Skin epidermis (tissue), 12 donors: ENCODE measurements at regions not wholly inside any gene's neighbourhood (a gene's known extent, or its start where the extent isn't known, plus 50 kb on each side); places are given as distances from the start of the nearest gene placed in this dataset.
"Not testable (repeated sequence)": the region's sequence is repeated elsewhere in the genome, so short reads cannot be mapped to it uniquely, and the experiment has no call there.

Experiments used
- H3K27ac ChIP-seq, 21 experiments: fragments of 200-600 bp; sonication (generic) in 11 of 21; one replicate each; pipeline ENCODE4 v1.5.0; 2020; ENCODE audit warnings: mild to moderate bottlenecking in 3 of 21, inconsistent platforms in 2 of 21, moderate library complexity in 2 of 21
- H3K4me3 ChIP-seq, 7 experiments: fragments of 200-600 bp; sonication (generic) in 2 of 7; one replicate each; pipeline ENCODE4 v1.5.0; 2020; ENCODE audit warnings: inconsistent platforms in 2 of 7, mild to moderate bottlenecking in 2 of 7, moderate library complexity in 1 of 7

DNA sequence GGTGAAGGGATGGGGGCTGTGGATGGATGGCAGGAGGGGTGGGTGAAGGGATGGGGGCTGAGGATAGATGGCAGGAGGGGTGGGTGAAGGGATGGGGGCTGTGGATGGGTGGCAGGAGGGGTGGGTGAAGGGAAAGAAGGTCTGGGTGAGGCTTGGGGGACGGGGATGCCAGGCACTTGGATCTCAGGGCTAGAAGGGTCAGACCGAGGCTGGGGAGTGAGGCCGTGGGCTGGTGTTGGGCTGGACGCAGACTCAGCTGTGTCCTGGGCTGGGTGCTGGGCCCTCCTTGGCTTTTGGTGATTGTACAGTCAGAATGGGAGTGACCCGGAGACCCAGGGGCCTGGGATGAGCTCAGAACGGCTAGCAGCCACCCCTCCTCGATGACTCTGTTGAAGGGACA is 192.4 kb downstream of the TMEM121 start:
- H3K27ac ChIP-seq, H3K4me3 ChIP-seq: not testable (repeated sequence)

DNA sequence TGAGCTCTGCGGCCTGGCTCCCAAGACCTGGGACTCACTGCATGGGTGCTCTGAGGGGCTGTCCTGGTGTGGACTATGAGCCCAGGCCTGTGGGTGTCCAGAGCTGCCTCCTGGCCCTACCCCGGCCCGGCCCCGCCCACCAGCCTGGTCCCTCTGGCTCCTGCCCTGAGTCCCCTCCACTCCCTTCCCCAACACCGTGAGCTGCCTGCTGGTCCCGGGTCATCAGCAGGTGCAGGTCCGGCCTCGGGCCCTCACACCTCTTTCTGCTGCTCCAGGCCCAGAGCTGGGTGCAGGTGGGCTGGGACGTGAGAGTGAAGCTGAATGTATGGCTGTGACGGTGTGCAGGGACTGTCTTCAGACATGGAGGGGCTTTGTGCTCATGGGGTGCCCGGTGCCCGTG is 193.7 kb downstream of the TMEM121 start:
- not testable (repeated sequence) for H3K4me3 ChIP-seq, H3K27ac ChIP-seq

DNA sequence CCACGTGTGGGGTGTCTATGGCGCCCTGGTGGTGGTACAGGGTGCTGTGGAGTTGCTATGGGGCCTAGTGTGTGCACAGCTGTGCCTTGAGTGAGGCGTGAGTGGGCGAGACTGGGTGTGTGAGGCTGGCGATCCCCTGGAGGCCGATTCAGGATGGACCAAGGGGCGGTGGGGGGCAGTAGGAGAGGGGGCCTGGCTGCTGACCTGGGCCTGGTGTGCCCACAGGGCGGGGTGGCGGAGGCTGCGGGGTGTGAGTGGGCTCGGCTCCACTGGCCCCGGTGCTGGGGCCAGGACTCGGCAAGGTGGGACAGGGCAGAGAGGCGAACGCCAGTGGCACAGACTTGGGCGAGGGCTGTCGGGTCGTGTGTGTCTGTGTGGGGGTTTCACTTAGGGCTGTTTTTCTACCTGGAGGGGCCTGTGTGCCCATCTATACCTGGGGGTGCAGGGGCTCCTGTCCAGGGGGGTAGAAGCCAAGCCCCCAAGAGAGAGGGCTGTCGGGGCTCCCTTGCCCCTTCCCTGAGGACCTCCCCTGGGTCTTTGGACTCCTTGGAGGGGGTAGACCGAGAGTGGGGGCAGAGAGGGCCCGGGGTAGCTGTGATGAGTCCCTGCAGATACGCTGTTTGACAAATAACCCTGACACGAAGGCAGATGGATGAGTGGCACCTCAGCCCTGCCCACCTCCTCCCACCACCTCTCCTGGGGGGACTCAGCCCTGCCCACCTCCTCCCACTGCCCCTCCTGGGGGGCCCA is 194.6 kb downstream of the TMEM121 start:
- not testable (repeated sequence) for H3K27ac ChIP-seq, H3K4me3 ChIP-seq

DNA sequence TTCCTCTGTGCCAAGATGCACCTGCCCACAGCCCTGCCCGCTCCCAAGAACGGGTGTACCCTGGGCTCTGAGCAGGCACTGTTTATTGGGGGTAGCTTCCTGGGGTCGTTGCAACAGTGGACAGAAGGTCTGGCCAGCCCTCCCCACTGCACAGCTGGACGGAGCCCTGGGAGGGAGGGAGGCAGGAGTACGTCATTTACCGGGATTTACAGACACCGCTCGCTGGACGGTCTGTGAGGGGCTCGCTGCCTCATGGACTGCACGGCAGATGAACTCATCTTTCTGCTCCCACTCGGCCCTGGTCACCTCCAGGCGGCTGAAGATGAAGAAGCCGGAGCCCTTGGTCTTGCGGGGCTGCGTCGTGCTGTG is 195.2 kb downstream of the TMEM121 start:
- H3K4me3 ChIP-seq = not testable (repeated sequence)

DNA sequence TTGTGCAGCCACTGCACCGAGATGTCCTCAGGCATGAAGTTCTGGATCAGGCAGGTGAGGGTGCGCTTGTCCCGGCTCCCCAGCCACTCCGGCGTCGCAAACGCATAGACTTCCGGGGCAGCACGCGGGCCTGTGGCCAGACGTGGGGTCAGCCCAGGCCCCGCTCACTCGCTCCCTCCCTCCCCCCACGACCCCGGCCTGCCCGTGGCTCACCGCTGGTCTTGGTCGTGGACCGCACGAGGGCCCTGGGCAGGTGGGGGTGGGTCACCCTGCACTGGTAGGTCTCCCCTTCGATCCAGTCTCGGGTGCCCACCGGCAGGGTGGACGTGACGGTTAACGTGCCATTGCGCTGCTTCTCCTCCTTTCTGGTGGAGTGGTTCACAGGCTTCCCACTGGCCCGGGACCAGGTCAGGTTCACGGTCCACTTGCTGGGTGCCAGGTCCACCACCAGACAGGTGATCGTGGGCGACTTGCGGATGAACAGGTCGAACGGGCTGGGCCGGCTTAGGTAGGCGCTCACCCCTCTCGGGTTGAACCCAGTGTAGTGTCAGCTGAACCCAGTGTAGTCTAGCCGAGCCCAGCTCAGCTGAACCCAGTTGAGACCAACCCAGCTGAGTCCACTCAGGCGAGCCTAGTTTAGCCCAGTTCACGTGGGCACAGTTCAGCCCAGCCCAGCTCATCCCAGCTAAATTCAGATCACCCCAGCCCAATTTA is 195.8 kb downstream of the TMEM121 start:
- not testable (repeated sequence) for H3K27ac ChIP-seq, H3K4me3 ChIP-seq

More for the DNA sequence above, 195.2 kb downstream of the TMEM121 start:
- H3K27ac ChIP-seq = not testable (repeated sequence)

DNA sequence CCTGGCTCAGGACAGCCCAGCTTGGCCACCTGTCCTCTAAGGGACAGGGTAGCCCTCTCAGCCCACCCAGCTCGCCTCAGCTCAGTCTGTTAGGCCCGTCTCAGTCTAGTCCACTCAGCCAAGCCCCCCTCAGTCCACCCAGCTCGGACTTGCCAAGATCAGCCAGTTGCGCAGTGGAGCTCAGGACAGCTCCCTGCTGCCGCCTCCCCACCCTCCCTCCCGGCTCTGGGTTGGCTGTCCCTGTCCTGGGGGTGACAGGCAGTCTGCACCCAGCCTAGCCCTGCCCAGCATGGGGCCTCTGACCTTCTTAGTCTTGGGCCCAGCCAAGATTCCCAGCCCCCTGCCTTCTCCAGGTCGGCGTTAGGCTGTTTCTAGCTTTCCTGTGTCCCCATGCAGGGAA is 196.9 kb downstream of the TMEM121 start:
- H3K27ac ChIP-seq, H3K4me3 ChIP-seq: not testable (repeated sequence)

DNA sequence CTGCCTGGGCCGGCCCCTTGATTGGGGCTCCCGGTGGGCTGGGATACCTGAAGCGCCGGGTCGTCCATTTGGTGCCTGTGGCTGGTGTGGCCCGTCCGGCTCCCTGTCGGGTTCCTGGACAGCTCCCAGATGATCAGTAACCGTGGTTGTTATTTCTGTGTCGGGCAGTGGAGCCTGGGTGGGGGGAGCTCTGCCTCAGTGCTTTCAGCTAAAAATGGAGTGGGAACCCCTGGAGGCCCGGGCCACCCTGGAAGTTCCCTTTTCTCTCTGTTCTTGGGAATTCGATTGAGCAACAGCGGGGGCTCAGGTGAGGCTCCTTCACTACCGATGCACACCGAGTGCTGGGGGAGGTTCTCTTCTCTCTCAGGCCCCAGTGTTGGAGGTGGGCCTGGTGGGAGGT is 197.4 kb downstream of the TMEM121 start:
- not testable (repeated sequence) for H3K27ac ChIP-seq, H3K4me3 ChIP-seq

DNA sequence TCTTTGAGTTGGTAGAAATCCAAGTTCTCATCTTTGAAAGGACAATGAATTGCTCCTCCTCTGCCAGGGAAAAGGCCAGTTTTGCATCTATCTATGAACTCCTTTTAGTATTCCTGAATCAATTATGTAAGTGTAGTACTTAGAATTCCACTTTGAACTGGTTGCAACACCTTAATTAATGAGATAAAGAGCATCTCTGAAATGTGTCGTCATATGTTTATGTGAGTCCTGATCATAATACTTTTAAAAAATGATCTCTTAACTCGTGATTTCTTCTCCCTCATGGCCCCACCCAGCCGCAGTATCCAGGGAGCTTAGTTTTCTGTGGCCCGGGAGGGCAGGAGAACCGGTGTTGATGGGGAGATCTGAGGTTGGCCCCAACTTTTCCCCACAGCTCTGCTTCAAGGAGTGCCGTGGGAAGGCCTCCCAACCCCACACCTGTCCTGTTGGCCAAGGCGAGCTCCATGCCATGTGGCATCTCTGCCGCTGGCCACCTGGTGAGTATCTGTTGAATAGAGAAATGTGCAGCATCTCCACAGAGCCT is 203.5 kb downstream of the TMEM121 start:
- not testable (repeated sequence) for H3K27ac ChIP-seq

DNA sequence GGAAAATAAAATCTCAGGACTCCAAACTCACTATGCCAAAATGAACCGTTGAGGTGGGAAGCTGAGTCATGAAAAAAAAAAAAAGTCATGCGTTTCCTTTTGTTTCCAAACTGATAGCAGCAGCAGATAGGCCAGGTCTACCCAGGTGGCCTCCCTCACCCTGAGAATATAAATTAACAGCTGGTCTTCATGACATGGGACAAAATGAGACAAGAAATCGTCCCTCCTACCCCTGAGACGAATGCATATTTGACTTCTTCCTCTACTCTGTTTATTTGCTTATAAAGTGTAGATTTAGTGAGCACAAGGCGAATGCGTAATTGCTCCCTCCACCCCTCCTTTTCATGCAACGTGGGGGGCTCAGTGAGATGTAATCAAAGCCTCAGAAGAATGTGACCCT is 204.3 kb downstream of the TMEM121 start:
- H3K4me3 ChIP-seq = not testable (repeated sequence)
- peak overlapping the region in 1 of 21 experiments; percentile 50 for H3K27ac ChIP-seq

More for the DNA sequence above, 203.5 kb downstream of the TMEM121 start:
- not testable (repeated sequence) for H3K4me3 ChIP-seq

DNA sequence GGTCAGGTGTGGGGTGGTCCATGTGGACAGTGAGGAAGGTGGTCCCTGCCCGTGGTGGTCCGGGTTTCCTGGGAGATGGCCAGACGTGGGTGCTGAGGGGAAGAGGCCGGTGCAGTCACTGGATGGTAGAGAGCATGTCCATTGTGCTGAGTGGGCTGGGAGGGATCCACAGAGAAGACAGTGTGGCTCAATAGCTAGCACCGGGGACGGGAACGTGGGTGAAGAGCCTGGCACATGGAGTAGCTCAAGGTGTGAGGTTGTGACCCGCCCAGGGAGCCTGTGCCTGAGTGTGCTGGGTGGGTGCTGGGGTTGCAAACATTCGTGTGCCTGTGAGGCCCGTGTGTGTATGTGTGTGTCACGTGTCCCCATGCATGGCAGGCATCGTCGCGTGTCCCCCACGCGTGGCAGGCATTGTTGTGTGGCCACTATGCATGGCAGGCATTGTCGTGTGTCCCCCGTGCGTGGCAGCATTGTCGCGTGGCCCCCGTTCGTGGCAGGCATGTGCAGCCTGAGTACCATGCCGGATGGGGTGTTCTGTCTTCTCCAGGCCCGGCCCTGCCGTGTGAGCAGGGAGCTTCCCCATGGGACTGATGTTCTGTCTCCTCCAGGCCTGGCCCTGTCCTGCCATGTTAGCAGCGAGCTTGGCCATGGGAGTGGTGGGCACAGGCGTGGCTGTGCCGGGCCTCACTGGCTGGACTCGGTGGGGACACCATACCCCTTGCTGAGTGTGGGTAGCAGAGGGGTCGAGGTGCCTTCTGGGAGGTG is 205.0 kb downstream of the TMEM121 start:
- not testable (repeated sequence) for H3K4me3 ChIP-seq
- H3K27ac ChIP-seq = peak overlapping the region in 1 of 21 experiments; percentile 21

DNA sequence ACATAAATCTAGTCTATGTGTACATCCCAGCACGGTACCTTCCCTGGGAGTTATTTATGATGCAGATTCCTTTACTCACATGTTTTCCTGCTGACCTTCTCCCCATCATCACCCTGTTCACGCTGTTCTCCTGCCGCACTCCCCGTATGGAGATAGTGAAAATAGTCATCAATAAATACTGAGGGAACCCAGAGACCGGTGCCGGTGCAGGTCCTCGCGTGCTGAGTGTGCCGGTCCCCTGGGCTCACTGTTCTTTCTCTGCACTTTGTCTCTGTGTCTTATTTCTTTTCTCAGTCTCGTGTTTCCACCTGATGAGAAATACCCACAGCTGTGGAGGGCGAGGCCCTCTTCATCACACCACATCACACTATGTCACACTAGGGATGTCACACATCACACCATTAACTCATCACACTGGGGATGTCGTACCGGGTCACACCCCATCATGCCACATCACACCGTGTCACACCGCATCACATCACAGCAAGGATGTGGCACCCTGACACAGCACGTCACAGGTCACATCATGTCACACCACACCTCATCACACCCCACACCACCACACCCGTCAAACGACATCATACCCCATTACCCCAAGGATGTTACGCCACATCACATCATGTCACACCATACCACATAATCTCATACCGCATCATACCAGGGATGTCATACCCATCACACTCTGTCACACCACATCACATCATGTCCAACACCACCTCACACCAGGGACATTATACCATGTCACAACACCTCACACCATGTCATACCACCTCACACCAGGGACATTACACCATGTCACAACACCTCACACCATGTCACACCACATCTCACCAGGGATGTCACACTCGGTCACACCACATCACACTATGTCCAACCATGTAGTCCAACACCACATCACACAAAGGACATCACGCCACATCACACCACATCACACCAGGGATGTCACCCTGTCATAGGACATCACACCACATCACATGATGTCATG is 207.0 kb downstream of the TMEM121 start:
- Histone ChIP-seq H3K4me3 (no peak overlapping the region), H3K27ac (no peak overlapping the region)

DNA sequence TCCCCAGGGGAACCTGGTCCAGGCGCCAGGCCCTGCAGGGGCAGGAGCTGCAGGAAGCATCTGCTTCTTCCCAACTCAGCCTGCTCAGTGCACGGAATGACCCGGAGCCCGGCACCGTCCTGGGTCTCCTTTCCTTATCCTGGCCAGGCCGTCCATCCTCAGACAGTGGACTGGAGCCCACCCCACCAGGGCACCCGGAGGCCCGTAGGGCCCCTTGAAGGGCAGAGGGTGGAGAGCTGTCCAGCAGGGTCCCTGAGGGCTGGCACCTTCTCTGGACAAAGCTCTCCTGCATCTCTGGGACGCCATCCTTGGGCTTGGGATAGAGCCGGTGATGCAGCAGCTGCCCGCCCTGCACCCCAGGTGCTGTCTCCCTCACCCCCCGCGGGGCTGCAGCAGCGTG is 207.9 kb downstream of the TMEM121 start:
- H3K4me3 ChIP-seq, H3K27ac ChIP-seq: not testable (repeated sequence)

DNA sequence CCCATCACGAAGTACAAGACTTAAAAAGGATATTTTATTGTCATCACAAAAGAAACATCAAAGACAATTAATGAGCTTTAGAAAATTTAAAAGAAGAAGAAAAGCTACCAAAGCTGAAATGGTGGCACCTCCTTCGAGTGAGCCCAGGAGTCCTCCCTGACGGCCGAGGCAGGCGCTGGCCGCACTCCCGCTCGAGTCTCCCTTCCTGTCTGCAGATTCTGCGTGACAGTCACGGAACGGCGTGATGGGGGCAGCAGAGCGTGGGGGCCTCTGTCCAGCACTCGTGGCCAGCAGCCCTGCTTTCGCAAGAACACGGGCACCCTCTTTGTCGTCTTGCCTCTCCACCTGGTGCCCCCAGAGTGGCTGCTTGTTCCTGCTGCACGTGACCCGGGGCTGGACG is 209.9 kb downstream of the TMEM121 start:
- H3K4me3 ChIP-seq = not testable (repeated sequence)

DNA sequence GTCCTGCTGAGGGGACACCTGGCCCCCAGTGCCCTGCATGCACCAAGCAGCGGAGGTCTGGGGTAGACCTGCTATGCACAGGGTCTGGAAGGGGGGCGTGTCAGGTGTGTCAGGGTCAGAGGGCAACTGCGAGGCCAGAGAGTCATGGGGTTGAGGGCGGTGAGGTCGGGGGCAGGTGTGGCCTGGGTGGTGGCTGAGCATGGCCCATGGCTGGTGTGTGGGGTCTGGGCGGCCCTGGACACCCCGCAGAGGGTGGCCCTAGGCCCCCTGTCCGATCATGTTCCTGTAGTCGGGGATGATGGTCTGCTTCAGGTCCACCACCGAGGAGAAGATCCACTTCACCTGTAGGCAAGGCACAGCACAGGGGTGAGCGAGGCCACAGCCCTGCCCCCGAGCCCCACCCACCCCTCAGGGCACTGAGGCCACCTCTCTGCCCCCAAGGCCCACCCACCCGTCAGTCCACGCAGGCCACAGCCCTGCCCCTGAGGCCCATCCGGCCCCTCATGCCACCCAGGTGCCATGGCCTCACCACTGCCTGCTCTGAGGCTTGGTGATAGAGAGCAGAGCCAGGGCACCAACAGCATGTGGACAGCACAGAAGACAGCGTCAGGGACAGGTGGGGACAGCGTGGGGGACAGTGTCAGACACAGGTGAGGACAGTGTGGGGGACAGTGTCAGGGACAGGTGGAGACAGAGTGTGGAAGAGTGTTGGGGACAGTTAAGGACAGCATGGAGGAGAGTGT is 211.3 kb downstream of the TMEM121 start:
- H3K4me3 ChIP-seq = no peak overlapping the region
- no peak overlapping the region for H3K27ac ChIP-seq

More for the DNA sequence above, 209.9 kb downstream of the TMEM121 start:
- H3K27ac ChIP-seq = not testable (repeated sequence)

DNA sequence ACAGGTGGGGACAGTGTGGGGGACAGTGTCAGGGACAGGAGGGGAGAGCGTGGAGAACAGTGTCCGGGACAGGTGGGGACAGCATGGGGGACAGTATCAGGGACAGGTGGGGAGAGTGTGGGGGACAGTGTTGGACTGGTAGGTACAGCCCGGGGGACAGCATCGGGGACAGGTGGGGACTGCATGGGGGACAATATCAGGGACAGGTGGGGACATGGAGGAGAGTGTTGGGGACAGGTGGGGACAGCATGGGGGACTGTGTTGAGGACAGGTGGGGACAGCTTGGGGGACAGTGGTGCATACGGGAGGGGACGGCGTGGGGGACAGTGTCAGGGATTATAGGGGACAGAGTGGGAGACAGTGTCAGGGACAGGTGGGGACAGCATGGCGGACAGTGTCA is 212.3 kb downstream of the TMEM121 start:
- Histone ChIP-seq H3K27ac (no peak overlapping the region), H3K4me3 (no peak overlapping the region)

DNA sequence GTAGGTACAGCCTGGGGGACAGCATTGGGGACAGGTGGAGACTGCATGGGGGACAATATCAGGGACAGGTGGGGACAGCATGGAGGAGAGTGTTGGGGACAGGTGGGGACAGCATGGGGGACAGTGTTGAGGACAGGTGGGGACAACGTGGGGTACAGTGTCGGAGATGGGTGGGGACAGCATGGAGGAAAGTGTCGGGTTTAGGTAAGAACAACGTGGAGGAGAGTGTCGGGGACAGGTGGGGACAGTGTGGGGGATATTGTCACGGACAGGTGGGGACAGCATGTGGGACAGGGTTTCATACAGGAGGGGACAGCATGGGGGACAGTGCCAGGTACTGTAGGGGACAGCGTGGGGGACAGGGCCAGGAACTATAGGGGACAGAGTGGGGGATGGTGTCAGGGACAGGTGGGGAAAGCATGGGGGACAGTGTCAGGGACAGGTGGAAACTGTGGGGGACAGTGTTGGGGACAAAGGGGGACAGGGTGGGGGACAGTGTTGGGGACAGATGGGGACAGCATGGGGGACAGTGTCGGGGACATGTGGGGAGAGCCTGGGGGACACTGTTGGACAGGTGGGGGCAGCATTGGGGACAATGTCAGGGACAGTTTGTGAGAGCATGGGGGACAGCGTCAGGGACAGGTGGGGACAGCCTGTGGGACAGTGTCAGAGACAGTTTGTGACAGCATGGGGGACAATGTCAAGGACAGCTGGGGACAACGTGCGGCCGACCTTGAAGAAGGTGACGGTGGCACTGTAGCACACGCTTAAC is 213.1 kb downstream of the TMEM121 start:
- Histone ChIP-seq H3K27ac (no peak overlapping the region), H3K4me3 (no peak overlapping the region)

DNA sequence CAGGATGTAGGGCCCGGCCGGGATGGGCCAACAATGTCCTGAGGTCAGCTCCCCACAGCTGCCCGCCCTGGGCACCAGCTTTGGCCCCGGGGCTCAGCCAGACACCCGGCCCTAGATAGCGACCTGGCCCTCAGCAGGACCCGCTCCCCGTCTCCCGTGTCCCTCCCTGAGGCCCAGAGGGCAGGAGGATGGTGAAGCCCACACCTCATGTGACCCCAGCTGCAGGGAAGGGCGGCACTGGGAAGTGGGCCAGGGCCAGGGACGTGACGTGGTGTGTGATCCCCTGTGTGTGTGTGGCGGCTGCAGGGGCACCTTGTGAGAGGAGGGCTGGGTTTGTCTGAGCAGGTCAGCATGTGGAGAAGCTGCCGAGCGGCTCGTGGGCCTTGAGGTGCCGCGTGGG is 213.9 kb downstream of the TMEM121 start:
- H3K27ac ChIP-seq, H3K4me3 ChIP-seq: not testable (repeated sequence)

DNA sequence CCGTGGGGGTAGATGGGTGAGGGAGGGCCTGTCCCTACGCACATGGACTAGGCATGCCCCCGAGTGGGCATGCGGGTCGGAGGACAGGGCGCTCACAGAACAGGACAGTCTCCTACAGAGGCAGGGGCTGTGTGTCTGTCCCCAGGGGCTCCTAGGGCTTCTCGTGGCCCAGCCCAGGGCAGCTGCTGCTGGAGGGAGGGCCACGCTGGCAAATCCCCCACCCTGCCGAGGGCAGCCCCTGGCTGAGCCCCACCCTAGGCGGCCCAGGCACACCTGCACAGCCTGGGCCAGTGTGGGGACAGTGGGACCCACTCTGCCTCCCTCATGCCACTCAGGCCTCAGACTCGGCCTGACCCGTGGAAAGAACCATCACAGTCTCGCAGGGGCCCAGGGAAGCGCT is 214.6 kb downstream of the TMEM121 start:
- not testable (repeated sequence) for H3K27ac ChIP-seq

More for the DNA sequence above, 214.6 kb downstream of the TMEM121 start:
- not testable (repeated sequence) for H3K4me3 ChIP-seq
